COLO829 (cell line): ENCODE measurements at regions not wholly inside any gene's neighbourhood (a gene's known extent, or its start where the extent isn't known, plus 50 kb on each side); places are given as distances from the start of the nearest gene placed in this dataset.
A peak's percentile ranks its signal among the peaks of the same experiment; 100 is the strongest.

Experiments
- DNase-seq: peaks from one replicate; pipeline ENCODE4 v3.0.0; 2012; ENCODE audit warnings: low spot score

DNA sequence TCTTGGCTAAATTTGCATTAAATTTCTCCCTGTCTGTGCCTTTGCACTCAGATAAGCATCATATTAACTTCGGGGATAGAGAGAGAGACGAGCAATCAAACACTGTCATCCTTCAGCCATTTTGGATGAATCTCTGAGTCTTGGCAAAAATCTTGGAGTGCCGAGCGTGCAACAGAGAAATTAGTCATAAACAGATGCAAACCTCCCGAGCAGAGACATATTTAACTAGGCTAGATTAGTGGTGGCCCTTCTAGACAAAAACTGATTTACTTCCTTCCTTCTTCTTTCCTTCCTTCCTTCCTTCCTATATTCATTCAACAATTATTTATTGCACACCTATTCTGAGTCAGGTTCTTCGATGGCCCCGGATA is 114.4 kb upstream of the BLID start:
- DNase-seq = no peak

DNA sequence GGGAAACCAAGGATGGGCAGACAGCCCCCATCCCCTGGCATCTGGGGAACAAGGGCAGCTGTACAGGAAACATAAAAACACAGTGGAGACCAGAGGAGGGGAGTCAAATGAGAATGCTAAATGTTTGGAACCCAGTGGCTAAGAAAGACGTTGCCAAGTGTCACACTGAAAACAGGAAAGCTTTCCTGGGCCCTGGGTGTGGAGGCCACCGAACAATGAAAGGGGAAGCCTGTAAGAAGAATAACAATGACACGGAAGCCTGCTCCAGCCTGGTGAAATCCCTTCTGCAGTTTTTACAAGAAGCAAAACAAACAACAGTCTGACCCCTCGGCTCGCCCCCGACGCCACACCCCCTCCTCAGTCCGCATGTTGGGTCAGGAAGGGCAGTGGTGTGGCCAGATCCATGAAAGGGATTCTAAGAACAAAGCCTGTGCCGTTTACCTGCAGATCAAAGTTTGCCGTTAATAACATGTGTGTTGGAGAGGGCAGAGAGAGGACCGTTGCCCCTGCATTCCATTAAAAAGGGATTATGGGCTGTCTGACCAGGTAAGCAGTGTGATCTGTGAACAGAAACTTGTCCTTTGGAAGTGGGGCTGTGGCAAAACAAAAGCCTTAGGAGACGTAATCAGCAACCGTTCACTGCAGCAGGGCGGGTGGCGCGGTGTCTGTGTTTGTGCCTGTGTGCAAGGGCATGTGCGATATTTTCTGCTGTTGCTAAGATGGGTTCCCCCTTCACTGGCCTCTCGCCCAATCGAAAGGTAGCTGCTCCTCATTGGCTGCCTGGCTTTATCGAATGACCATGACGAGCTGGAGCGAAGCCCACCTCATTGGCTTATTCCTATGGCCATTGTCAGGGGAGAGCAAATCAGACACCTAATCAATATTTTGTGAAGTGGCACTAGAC is 113.7 kb upstream of the BLID start:
- DNase-seq = no peak

DNA sequence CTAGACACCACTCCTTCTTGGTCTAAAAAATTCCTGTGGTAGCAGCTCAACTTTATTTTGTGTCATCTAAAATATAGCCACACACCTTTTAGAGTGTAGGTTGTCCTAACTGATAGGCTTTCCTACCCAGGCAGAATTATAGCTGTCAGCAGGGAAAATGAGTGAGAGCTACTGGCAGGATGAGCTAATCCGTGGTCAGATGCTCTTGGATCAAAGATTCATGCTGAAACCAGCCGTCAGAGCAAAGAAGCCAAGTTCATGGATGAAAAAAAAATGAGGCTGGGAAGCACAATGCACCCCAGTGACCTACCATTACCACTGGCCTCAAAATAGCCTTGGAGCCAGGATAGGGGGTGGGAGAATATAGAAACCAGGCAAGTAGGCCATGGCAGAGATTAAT is 113.1 kb upstream of the BLID start:
- DNase-seq = no peak

GRCh38 chr11:122226810-122227379 is 110.9 kb upstream of the BLID start:
- DNase-seq = no peak

GRCh38 chr11:122224867-122225266 is 108.9 kb upstream of the BLID start:
- no peak for DNase-seq

- no peak for DNase-seq
Measured at GRCh38 chr11:122220321-122220720, 104.3 kb upstream of the BLID start.

GRCh38 chr11:122219791-122220190 is 103.8 kb upstream of the BLID start:
- no peak for DNase-seq

DNA sequence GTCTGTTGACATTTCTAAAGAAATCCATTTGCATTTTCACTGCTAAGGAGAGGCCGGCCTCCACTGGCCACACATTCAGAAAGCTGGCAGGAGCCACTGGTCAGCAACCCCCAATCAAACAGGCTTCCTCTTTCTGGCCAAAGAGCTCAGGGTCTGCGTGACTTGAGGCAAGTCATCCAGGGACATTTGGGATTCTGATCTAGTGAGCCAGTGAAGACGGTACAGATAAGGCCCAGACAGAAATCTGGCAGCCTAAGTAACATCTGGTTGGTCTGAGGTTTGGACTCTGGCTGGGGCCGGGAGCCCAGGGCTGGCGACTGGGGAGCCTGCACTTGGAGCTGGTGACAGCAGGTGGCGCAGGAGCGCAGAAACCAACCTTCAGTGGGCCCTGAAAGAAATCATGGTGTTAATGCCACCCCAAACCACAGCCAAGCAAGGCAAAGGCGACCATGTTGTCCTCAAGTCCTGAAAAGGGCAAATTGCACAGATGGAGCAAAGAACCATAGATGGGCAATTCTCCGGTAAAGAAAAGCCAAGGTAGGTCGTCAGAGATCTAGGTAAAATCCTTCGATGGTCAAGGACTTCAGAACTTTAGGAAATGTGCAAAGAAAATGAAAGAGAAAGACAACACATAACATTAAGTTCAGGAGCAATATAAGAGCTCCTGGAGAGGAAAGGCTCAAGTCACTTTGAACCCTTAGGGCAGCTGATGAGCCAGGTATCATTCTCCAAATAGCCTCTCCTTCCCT is 99.4 kb upstream of the BLID start:
- no peak for DNase-seq

DNA sequence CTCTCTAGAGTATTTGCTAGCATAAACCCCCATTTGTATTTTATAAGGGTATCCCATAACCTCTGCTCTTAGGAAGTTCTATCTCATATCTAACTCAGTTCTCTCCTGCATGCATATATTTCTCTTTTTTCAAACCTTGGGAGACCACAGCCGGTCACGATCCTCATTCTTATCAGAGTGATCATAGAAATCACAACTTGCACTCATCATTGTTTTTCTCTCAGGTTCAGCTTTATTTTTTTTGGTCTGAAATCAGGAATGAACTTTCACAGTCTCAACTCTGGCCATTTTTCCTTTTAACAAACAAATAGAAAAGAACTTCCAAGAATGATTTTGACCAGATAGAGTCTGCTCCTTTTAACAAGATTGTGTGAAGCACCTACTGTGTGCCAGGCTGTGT is 98.6 kb upstream of the BLID start:
- no peak for DNase-seq

DNA sequence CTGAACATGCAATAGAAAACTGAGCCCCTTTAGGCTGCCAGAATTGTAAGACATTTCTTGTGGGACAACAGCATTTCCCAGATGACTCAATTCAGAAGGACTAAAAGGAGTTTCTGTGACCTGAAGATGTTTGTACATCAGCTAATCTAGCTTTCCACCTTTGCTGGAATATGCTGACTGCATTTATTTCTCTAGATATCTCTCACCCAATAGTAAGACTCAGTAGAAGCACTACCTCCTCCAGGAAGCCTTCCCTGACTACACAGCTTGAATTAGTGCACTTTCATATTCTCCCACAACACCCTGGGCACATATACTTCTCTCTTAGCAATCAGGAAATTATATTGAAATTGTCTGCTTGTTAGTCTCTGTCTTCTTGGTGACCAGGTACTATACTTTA is 98.1 kb upstream of the BLID start:
- DNase-seq = no peak

GRCh38 chr11:122213171-122213570 is 97.2 kb upstream of the BLID start:
- no peak for DNase-seq

DNA sequence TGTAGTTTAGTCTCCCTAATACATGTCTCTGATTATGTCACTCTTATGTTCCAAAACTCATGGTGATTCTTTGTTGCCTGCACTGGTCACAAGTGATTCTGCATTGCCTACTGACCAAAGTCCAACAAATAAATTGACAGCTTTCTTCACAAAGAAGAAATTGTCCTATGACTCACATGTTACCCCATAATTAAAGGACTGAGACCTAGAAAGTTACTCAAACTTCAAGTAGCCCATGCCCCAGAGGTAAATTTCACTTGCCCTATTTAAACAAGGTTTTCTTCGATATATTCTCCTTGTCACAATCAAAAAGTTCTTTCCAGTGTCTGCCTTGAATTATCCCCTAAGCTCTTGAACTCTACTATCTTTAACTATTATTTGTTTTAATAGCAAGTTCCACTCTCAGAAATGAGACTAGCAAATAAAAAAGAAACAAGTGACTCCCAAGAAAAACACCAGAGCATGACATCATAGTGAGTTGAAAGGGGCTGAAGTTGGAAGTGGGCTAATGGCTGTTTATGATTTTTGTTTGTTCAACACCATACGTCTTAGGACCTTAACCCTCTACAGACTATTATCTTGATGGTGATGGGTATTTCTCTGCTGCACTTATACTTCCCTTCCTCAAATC is 94.5 kb upstream of the BLID start:
- no peak for DNase-seq

GRCh38 chr11:122209619-122210366 is 93.8 kb upstream of the BLID start:
- DNase-seq = peak; percentile 67

- no peak for DNase-seq
Measured at GRCh38 chr11:122207921-122208764, 92.1 kb upstream of the BLID start.

GRCh38 chr11:122207505-122207904 is 91.5 kb upstream of the BLID start:
- DNase-seq = no peak

- no peak for DNase-seq
Measured at GRCh38 chr11:122205036-122205435, 89.0 kb upstream of the BLID start.

DNA sequence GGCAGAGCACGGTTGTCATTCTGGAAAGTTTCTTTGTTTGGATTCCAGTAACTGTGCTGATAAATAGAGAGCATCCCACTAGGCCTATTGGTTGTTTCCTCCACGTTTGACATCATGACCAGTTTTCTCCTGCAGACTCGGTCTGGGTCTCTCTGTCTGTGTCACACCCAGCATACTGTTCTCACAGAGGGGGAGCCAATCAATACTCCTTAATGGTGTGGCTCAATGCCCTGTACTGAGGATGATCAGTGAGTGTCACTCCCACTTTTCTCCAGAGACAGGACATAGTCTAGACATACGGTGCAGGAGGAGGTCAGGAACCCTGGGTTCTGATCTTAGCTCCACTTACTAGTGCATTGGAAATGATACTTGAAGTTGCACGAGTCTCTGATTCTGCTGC is 88.2 kb upstream of the BLID start:
- no peak for DNase-seq

DNA sequence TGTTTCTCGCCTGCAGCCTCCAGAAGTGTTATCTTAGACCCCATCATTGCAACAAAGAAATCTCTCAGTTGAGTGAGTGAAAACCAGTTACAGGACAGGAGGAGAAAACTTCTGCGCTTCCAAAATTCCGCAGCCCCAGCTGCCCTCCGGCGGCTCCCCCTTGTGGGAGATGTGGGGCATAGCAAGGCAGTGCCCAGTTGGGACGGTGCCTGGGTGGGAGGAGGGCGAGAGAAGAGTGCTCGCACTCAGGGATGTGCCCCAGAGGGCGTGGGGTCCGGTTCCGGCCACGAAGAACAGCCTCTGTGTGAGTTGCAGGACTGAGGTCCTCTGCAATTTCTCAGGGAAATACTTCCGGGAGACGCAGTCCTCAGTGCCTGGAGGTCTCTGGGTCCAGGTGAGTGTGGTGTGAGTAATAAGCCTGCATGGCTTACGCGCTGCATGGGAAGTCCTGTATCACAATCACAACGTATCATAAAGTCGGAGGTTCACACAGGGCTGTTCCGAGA is 87.0 kb upstream of the BLID start:
- peak; percentile 71 for DNase-seq

- no peak for DNase-seq
Measured at GRCh38 chr11:122202161-122202950, 86.3 kb upstream of the BLID start.

DNA sequence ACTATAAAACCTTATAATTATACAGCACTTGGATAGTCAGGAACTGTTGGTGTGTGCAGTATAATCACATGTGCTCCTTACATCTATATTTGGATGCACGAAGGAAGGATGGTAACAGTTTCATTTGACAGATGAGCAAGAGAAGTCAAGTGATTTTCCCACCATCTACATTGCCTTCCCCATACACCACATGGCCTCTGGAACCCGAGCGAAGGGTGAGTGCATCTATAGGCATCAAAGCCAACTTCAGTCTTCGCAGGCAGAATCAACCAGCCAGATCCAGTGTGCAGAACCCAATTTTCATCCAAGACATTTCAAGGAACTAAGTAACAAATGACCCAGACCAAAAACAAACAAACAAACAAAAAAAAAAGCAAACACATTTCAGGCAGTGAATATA is 85.1 kb upstream of the BLID start:
- no peak for DNase-seq
